ENCODE measurements at regions not wholly inside any gene's neighbourhood (a gene's known extent, or its start where the extent isn't known, plus 50 kb on each side); places are given as distances from the start of the nearest gene placed in this dataset.

DNA sequence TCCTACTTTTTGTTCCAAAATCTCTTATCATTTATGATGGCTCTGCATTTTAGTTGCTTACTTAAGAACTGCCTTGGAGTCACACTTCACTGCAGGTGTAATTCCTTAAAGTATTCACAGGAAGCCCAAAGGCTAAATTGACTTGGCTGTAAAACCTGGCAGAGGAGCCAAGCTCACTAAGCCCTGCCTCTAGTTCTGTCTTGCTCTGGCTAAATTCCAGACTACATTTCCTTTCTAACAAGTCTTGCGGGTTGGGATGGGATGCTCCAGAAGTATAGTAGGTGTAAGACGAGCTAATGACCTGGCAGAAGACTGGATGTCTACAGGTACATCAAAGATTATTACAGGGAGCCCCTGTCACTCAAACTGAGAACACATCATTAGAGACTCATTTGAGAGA, 924.0 kb upstream of the INTU start:
- DNase-seq: peak; percentile 61

DNA sequence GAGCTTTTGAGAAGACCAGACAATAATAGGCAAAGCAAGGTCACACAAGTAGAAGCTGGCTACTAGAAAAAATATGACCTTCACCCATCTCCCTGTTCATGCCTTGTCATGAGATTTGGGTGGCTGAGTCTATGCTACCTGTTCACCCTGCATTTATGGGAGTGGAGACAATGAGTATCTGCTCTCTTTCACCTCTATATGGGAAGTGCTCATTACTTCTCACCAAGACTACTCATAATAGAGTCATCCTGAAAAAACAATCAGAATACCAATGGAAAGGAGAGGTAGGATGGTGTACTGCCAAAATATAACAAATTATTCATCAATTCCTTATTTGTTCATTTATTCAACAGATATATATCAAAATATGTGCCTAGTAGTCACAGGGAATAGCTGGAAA, 921.8 kb upstream of the INTU start:
- DNase-seq: no peak

DNA sequence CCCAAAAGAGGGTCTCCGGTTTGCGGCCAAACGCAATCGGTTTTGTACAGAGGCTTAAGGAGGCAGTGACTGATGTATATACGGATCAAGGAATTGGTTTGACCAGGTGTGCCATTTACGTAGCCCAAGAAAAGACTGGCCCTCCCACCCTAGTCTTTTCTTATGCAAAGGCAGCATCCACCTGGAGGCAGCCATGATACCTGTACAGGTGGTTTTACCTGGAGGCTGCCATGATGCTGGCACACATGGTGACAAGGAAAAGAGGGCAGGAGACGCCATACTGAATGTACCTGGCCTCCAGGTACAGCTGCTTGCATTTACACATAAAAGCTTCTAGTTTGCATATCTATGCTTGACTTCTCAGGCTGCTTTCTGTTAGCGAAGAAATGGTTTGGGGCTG, 917.7 kb upstream of the INTU start:
- DNase-seq: no peak

DNA sequence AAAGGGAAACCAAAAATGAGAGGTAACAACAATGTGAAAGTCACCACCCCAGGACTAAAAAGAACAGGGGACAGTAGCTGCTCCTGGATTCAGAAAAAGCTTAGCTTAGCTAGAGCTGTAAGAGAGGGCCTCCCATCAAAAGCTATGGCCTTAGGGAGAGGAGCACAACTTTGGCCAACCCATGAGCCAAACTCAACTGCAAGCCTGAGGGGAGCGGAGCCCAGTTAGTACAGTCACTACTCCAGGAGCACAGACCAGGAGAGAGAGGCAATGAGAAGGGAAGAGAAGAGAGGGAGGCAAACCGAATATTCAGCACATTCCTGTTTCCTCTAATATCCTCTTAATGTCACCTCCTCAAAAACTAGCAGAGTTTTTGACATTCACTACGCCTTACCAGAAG, 917.1 kb upstream of the INTU start:
- no peak for DNase-seq

DNA sequence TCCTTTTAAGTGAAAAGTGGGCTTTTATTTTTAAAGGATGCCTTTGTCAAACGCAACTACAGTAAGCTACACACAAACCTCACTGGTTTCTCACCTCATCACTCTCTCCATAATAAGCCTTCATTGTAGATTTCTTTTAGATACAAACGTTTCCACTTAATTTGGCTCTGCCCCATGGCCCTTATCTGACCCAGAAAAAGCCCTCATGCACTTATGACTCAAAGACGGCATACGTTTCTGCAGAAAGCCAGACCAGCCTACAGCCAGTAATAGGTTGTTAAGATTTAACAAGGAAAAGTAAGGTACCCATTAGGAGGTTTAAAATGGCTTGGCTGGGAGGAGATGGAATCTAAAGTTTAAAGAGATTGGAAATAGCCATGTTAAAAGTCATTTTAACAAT, 914.6 kb upstream of the INTU start:
- peak; percentile 67 for DNase-seq

DNA sequence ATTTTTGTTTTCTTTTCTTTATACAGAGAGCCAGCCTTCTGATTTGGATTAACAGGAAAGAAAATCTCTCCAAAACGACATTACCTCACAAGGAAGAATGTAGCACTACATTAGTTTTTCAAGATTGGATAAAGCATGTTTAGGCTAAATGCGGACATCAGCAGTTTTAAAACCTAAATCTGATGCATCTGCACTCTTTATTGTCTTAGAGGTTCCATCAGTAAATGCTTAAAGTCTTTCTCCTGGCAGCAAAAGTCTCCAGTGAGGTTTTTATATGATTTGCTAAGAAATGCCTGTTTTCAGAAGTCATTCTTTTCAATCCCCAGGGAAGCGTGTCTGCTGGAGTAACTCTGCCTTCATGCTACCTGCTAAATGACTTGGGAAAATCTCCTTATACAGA, 912.9 kb upstream of the INTU start:
- no peak for DNase-seq

DNA sequence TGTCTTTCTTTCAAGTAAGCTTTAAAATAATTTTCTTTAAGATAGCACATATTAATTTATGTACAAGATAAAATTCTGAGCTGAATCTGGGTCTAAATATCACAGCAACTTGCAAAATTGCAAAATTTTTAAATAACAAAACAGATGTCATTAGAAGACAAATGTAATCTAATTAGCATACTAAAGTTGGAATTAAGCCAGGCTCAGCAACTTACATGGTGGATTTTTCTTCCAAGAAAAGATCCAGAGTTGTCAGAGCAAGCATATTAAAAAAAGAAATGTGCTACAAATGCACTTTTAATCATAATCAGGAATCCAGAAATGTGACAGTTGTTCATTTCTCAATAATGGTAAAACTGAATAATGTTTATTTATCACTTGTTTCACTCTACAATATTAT, 906.9 kb upstream of the INTU start:
- no peak for DNase-seq

DNA sequence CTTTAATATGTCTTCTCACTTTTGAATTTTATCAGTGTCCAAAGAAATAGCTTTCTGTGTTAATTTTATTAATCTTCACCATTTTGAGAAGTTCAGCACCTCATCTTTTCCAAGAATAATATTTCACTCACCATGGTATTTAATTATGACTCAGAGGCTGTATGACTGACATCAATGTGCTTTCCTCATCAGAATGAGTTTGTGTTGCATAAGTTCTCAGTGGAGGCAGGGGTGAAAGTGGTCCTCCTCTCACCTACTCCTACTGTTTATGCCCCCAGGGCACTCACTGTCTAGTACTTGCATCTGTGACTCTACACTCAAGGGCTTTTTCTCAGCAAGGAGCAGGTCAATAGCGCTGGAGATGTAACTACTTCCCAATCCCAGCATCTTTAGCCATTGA, 905.3 kb upstream of the INTU start:
- no peak for DNase-seq

DNA sequence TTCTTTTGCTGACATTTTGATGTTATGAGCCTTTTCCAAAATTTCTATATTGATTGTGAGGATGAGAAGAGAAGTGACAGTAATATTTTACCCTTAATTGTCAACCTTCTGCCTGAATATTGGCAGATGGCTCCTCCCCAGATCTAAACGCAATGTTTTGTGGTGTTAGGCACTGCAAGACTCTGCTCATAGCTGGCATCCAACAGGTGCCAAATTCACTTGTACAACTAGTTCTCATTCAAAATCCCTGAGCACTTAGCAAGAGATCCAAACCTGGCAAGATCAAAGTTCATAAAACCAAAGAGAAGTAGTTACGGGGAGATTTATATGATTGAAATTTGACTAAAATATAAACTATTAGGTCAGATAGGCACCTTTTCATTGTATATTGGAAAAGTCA, 901.7 kb upstream of the INTU start:
- DNase-seq: no peak

DNA sequence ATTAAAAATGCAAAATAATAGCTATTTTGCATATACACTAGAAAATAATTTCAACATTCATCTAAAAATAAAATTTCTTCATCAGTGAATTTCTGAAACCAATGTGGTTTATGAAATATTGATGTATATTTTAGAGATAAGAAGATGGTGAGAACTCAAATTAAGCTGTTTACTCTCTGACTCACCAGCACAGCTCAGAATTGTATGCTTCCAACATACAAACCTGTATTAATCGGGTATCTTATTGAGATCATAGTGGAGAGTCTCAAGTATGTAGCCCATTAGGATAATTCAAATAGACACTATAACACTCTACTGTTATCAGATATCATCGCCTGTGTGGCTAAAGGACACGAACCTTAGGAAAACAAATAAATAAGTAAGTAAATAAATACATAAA, 899.5 kb upstream of the INTU start:
- no peak for DNase-seq

DNA sequence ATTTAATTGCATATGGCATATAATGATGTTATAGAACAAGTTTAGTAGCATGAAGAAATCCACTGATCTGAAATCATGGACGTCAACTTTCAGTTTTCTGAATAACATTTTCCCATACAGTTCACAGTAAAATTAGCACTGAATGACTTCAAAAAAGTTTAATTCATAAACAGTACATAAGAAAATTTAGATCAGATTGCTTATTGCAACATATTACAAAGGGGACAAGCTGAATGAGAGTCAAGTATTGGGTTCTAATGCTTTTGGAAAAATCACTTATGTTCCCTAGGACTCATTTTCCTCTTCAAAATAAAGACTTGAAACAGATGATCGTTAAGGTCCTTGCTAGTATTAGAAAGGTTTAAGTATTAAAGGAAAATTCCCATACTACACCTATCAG, 898.3 kb upstream of the INTU start:
- DNase-seq: no peak

DNA sequence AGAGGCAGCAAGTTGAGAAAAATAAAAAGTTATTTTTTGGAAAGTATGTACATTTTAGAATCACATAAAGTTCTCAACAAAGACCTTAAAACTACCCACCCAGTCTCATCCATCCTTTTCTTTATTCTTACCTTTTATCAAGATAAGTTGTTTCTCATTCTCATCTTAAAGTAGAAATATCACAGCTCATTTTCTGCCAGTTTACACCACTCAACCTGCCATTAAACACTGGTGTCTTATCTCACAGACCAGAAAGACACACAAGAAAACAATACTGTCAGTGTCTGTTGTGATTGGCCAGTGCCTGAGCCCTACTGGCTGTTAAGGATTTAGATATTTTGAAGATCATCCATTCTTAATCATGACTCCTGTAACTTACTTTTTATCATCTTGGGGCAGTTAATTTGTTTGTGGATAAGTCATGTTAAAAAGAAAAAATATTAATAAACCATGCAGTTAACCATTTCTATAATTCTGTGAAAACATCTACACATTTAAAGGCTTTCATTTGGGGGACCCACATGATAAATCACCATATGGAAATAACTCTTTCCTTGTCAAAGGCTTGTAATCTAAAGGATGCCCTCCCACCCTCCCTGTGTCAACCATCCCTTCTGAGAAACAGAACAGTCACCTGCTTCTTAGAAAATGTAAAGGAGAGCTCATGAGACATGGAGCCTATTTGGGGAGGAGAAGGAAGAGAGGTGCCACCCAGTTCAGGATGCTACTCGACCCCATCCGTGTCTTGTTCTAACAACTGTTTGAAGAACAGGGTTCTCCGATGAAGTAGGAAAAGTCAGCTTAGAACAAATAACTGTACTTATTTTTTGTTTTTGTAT, 897.2 kb upstream of the INTU start:
- DNase-seq: no peak

DNA sequence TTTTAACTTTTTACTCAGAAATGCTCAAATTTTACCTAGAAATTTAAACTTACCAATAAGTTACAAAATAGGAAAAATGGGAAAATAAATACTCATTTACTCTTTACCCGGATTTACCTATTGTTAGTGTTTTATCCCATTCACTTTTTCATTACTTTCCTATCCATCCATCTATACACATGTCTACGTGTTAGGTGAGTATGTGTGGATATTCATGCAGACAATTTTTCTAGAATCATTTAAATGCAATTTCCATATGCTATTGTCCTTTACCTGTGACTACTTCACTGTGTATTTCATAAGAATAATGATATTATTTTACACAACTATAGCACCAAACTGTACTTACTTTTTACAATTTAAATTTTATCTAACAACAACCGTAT, 896.6 kb upstream of the INTU start:
- DNase-seq: no peak

DNA sequence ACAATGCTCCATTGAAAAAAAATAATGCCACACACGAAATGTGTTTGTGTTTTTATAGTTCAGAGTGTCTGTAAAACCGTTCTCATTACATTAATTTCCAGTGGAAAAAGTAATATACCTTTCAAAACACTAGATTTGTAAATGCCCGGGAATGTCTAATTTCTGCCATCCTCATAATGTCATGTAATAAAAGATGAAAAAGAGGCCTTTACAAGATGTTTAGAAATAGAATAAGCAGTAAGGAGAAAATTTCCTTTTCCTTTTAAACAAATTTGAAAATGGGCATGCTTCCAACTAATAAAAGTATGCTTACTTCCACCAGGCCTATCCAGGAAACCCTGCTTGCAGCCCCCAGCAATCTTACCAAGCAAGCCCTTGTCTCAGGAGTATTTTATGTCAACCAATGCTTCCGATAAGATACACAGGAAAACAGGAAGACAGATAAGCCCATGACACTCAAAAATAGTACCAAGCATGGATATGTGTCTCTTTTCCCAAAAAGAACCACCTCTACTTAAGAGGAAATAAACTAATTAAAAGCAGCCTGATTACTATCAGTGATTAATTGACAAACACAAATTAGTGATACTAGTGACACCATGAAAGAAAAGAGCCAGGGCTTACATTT, 894.7 kb upstream of the INTU start:
- DNase-seq: no peak

DNA sequence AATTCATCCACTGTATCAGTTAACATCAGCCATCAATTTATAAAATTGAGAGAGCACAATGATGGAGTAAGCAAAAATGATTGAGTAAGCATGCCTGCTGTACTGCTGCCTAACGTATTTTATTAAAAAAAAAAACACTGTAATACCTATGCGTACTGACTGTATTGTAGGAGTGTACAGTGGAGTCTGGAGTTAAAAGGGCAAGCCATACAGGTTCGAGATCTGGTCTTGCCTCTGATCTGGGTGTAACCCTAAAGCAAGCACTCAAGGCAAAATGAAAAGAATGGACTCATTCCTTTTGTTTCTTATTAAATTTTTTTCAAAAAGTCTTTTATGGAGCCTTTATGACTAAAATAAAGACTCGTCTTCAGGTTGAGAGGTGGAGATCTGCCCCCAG, 894.2 kb upstream of the INTU start:
- no peak for DNase-seq

DNA sequence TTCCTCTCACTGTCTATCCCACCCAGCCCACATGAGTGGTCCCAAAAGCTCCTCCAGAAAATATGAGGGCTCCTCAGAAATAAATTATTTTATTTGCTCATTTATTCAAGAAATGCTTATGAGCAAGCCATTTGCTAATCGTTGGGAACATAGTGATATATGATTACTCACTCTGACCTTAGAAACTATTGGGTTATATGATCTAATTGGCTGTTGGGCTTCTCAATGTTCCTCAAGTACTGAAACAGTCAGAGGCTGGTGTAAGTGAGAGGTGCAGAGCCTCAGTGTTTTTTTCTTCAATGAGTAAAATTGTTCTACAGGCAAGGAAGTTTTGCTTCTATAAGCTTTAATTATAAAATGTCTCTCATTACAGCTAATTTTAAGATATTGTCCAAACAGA, 893.8 kb upstream of the INTU start:
- no peak for DNase-seq

DNA sequence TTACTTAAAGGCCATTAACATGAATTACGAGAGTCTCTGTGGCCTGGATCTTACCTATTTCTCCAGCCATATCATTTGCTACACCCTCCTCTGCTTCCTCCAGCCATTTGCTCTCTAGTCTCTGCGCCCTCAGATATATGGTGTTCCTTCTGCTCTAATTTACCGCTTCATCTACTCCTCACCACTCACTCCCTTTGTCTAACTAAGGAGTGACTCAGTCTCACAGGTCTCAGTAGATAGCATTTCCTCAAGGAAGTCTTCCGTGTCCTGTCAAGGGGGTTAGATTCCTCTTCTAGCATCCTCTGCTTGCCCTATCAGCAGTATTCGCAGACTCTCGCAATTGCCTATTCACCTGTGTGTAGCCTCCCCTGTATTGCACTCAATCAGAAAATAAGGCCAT, 892.1 kb upstream of the INTU start:
- DNase-seq: no peak

DNA sequence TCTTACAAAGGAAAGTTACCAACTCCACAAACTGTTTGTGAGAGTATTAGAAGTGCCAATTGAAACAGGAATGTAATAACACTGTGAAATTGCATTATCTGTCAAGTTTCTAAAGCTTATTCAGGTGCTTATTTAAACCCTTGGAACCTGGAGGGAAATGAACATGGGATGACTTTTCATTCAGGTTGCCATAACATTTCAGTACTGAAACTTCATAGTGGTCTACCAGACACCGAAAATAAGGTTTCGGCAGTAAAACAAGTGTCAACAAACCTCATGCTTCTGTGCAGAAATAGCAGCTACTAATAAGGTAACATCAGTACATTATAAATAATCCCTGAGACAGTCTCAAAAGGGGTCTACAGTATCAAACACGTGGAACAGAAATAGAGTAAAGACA, 890.7 kb upstream of the INTU start:
- no peak for DNase-seq

DNA sequence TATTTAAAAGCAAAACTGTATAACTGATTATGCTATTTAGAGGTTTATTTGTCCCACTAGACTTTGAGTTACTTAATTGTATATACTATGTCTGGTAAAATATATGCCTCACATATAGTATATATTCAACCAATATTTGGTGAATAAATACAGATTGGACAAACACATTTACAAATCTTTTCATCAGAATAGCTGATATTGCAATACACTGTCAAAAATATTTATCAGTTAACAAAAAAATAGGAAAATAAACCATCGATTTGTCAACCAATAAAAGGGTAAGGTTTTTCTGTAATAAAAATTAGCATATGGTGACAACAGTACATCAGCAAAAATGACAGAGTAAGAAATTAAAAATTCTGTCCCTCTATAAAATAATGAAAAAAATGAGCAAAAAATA, 889.9 kb upstream of the INTU start:
- no peak for DNase-seq

DNA sequence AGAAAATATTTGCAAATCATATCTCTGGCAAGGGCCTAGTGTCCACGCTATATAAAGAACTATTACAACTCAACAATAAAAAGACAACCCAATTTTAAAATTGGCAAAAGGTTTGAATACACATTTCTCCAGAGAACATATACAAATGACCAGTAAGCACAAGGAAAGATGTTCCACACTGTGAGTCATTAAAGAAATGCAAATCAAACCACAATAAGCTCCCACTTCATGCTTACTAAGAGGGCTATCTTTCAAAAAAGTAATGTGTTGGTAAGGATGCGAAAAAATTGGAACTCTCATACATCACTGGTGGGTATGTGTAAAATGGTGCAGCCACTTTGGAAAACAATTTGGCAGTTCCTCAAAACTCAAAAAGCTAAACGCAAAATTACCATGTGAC, 884.0 kb upstream of the INTU start:
- DNase-seq: no peak

DNA sequence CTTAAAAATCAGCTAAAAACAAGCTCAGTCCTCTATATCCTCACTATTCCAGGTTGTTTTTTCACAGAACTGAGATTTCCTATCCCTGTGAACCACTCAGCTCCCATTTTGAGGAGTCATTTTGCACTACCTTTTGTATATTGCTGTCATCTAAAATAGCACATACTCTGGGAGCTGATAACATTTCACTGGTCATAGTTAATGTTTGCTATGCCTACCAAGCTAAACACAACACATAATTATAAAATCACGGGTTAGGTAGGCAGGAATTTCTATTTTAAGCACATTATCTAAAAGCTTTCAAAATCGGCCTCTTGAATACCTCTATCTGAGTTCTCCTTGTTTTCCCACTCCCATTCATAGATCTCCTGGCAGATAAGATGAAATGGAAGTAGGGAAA, 882.0 kb upstream of the INTU start:
- DNase-seq: no peak

DNA sequence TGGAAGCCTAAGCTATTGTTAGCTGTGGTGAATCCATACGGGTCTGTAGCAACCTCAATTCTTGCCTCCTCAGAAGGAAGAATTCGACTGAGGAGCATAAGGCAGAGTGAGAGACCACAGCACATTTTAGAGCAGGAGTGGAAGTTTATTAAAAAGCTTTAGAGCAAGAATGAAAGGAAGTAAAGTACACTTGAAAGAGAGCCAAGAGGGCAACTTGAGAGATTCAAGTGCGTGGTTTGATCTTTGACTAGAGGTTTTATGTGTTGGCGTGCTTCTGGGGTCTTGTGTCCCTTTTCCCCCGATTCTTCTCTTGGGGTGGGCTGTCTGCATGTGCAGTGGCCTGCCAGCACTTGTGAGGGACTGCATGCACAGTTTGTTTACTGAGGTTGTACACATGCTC, 880.6 kb upstream of the INTU start:
- no peak for DNase-seq

DNA sequence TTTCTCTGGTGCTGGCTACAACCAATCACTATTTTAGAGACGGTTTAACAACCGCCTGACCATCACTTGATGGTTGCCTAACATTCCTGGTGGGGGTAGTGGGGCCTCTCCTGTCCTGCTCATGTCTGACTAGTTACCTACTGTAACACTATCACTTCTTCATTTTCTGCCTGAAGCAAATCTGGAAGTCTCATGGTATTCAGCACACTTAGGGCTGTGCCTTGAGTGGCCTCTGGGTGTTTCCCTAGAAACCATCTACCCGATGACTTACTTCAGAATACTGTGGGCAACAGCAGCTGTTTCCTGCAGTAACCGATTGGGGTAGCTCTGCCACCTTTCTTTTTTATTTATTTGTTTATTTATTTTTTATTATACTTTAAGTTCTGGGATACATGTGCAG, 880.1 kb upstream of the INTU start:
- peak; percentile 65 for DNase-seq

DNA sequence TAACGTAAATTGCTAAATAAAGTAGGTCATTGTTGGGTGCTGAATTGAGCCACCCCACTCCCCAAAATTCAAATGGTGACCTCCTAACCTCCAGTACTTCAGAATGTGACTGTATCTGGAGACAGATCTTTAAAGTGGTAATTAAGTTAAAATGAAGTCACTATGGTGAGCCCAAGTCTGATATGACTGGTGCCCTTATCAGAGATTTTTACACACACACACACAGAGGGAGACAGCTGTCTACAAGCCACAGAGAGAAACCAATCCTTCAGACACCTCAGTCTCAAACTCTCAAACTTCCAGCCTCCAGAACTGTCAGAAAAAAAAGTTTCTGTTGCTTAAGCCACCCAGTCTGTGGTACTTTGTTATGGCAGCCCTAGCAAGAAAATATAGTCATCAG, 879.2 kb upstream of the INTU start:
- no peak for DNase-seq

DNA sequence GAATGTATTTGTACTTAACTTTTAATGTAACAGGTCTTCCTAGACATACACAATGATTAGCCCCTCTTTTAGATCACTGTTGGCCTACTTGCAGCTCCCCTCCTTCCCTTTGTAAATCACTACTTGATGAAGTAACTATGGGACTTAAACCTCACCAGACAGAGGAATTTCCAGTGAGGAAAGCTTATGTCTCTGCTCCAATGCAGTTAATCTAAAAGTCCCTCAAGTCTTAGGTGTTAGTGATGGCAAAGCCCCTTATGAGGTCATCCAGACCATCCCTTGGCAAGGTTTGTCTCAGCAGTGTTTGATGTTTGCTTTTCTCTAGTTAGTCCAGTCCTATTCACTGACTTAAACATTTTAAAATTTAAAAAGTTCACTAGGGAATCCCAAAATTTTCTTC, 877.3 kb upstream of the INTU start:
- DNase-seq: no peak
